Psoas muscle (tissue), 7 donors: ENCODE measurements at regions not wholly inside any gene's neighbourhood (a gene's known extent, or its start where the extent isn't known, plus 50 kb on each side); places are given as distances from the start of the nearest gene placed in this dataset.

Experiments used
- ATAC-seq, 4 donors: fragments of 200-7000 bp; cut with Tn5 transposase; one replicate each; pipeline ENCODE4 v1.9.1; 2020; ENCODE audit warnings: moderate library complexity in 3 of 4, mild to moderate bottlenecking in 2 of 4
- DNase-seq, 2 donors: peaks; one replicate each; pipeline ENCODE4 v3.0.0-alpha.2; 2020
- H3K27ac ChIP-seq: fragments of 200-600 bp; one replicate; pipeline ENCODE4 v1.8.0; 2022
- H3K27me3 ChIP-seq, 3 donors: fragments of 200-600 bp in 1 of 3; one replicate each; pipeline versions ENCODE4 v1.6.1 to v1.8.0; 2013 to 2022; ENCODE audit warnings: low read length in 2 of 3, mild to moderate bottlenecking in 2 of 3, moderate library complexity in 1 of 3; ENCODE audit not compliant: insufficient read depth in 3 of 3
- H3K36me3 ChIP-seq, 2 donors: fragments of 200-600 bp in 1 of 2; one replicate each; pipeline versions ENCODE4 v1.6.1 to v1.8.0; 2013 to 2022; ENCODE audit warnings: low read depth in 1 of 2, mild to moderate bottlenecking in 1 of 2, moderate library complexity in 1 of 2; ENCODE audit not compliant: insufficient read depth in 1 of 2
- H3K4me1 ChIP-seq: fragments of 200-600 bp; one replicate; pipeline ENCODE4 v1.8.0; 2022
- H3K4me3 ChIP-seq: fragments of 200-600 bp; one replicate; pipeline ENCODE4 v1.8.0; 2022; ENCODE audit warnings: mild to moderate bottlenecking
- H3K9me3 ChIP-seq: fragments of 200-600 bp; one replicate; pipeline ENCODE4 v1.8.0; 2022
- WGBS, 3 donors: extraction: QIAGEN DNeasy Blood & Tissue Kit; methylation state at CpG; one replicate each; pipeline versions ENCODE4 v1.1.6 to v1.1.7; 2013; 5-methylcytosine and 5-hydroxymethylcytosine counted together
- intact Hi-C, 2 donors: fragments of 100-400 bp; cut with DNase I; formaldehyde crosslinking; loops; one replicate each; pipeline versions ENCODE4 v1.11.0 to v1.14.2; 2022
- TF ChIP-seq, protein P1 (sequence below): fragments of 200-600 bp; IDR thresholded peaks from one replicate; pipeline ENCODE4 v1.8.0; 2022; ENCODE audit warnings: antibody characterized with exemption
- donor health status: healthy with polysubstance abuse.
- donor health status: DM: no; HTN: no; CAD: no; lungs with moderate emphysema.
- donor health status: Bipolar disorder and iron deficiency.
- donor health status: healthy.
- donor health status: DM: yes; HTN: yes; CAD: no.
- donor health status: DM: no; HTN: no; CAD: no.
- donor health status: DM: yes; HTN: yes; CAD: no.

DNA sequence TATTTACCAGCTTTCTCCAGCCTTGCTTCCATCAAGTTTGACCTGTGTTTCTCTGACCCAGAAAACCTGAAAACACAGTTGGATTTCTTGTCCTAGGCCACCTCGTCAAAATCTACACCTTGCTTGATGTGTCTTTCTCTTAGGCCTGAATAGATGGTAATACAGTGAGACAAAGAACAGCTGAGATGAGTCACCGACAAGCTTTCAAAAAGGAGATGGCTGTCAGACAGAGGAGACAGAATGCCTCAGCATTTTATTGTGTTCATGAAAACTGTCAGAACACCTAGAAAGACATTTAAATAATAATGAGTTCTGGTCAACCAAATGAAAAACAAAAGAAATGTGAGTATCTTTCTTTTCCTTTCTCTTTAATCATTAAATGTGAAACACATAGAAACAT lies 119.7 kb upstream of the SORCS1 start:
- 64 to 75% (median 72%) methylated on average over 2 of the region's 2 CpGs for WGBS, 3 donors
- no peak overlapping the region for H3K4me3 ChIP-seq
- TF ChIP-seq, protein P1, sequence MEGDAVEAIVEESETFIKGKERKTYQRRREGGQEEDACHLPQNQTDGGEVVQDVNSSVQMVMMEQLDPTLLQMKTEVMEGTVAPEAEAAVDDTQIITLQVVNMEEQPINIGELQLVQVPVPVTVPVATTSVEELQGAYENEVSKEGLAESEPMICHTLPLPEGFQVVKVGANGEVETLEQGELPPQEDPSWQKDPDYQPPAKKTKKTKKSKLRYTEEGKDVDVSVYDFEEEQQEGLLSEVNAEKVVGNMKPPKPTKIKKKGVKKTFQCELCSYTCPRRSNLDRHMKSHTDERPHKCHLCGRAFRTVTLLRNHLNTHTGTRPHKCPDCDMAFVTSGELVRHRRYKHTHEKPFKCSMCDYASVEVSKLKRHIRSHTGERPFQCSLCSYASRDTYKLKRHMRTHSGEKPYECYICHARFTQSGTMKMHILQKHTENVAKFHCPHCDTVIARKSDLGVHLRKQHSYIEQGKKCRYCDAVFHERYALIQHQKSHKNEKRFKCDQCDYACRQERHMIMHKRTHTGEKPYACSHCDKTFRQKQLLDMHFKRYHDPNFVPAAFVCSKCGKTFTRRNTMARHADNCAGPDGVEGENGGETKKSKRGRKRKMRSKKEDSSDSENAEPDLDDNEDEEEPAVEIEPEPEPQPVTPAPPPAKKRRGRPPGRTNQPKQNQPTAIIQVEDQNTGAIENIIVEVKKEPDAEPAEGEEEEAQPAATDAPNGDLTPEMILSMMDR: no peak
- H3K27me3 ChIP-seq: no peaks in the 10 kb centered on the region
- DNase-seq (no peak), ATAC-seq (no peak)
- H3K9me3 ChIP-seq: peaks cover 12% of the 10 kb centered on the region
- H3K36me3 ChIP-seq: no peaks in the 10 kb centered on the region
- H3K4me1 ChIP-seq: no peaks in the 10 kb centered on the region
- intact Hi-C loops: no loop called here
- H3K27ac ChIP-seq: no peak overlapping the region

DNA sequence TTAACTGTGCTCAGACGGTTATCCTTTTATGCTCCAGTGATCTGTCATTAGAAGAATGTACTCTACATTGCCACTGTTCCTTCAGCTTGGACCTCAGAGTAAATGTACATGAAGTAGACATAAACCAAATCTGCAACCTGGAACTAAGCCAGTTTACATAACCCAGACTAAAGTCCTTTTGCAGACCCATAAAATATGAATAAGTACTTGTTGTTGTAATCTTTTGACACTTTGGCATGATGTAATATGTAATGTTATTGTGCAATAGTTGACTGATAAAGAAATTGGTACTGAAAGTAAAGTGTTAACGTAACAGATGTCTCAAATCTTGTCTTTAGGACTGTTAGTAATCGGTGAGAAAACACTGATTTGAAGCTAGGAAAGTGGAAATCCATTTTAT lies 115.8 kb upstream of the SORCS1 start:
- WGBS, 3 donors: 53 to 64% (median 61%) methylated on average over 3 of the region's 3 CpGs
- DNase-seq: no peak
- intact Hi-C loops: no loop called here
- Histone ChIP-seq H3K36me3 (no peaks in the 10 kb centered on the region), H3K4me1 (no peaks in the 10 kb centered on the region), H3K4me3 (no peak overlapping the region), H3K27ac (no peak overlapping the region), H3K27me3 (no peaks in the 10 kb centered on the region), H3K9me3 (peaks cover 6% of the 10 kb centered on the region)
- TF ChIP-seq, protein P1: no peak
- no peak for ATAC-seq

DNA sequence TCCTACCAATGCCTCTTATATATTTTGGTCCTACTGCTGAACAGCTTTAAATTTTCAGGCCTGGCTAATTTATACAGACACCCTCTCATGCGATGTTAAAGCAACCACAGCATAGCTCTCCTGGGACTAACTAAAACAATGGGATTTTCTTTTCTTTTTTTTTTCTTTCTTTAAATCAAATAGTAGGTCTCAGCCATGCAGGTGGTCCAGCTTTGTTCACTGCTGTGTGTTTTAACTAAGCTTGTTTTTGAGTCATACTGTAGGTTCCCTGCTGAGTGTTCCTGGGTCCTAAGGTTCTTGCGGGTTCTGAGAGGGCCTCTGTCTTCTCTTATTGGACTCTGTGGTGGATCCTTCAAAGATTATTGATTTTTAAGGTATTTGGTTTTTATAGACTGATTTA lies 113.1 kb upstream of the SORCS1 start:
- H3K27ac ChIP-seq: no peak overlapping the region
- H3K27me3 ChIP-seq: no peaks in the 10 kb centered on the region
- no peaks in the 10 kb centered on the region for H3K4me1 ChIP-seq
- DNase-seq (no peak), ATAC-seq (no peak)
- TF ChIP-seq, protein P1: no peak
- WGBS, 3 donors: 63 to 68% (median 67%) methylated on average over 2 of the region's 2 CpGs
- intact Hi-C loops: no loop called here
- H3K36me3 ChIP-seq: no peaks in the 10 kb centered on the region
- no peak overlapping the region for H3K4me3 ChIP-seq
- peaks cover under 1% of the 10 kb centered on the region for H3K9me3 ChIP-seq

DNA sequence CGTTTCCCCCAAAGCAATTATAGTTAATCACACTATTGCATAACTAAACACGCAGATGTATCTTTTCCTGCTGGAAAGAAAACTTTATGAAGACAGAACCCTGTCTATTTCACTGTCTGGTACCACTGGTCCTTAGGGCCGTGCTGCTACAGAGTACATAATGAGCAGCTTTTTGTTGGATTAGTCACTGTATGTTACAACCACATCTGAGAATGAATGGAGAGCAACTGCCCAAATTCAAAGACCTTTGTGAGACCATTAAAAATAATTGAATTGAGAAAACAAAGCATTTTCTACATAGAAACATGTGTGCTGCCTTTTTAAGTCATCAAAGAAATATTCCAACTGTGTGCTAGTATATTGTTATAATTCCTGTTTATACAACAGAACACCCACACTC lies 111.3 kb upstream of the SORCS1 start:
- intact Hi-C loops: no loop called here
- TF ChIP-seq, protein P1: no peak
- Histone ChIP-seq H3K27ac (no peak overlapping the region), H3K27me3 (no peaks in the 10 kb centered on the region), H3K9me3 (no peaks in the 10 kb centered on the region), H3K4me1 (no peaks in the 10 kb centered on the region), H3K36me3 (no peaks in the 10 kb centered on the region), H3K4me3 (no peak overlapping the region)
- ATAC-seq (no peak), DNase-seq (no peak)
- 78 to 81% (median 79%) methylated on average over 3 of the region's 3 CpGs for WGBS, 3 donors

DNA sequence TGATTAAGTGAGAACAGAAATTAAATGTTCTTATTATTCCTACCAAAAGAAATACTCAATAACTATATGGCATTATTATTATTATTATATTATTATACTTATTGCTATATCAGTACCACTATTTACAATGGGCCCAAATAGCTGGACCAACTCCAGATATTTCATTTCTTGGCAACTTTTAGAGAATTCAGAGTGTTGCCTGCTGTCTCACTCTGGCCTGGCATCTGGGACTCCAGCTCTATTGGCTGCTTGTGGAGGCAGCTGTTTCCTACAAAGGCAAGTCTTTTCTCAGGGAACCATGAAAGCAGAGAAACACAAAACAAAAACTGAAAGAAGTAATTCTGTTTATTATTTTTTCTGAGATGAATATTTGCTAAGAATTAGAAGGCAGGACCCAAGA lies 105.1 kb upstream of the SORCS1 start:
- Histone ChIP-seq H3K27ac (no peak overlapping the region), H3K36me3 (no peaks in the 10 kb centered on the region), H3K4me1 (no peaks in the 10 kb centered on the region), H3K4me3 (no peak overlapping the region), H3K9me3 (no peaks in the 10 kb centered on the region), H3K27me3 (no peaks in the 10 kb centered on the region)
- intact Hi-C loops: no loop called here
- TF ChIP-seq, protein P1: no peak
- ATAC-seq: no peak
- no peak for DNase-seq
